Adrenal gland (tissue), 5 donors: ENCODE measurements at regions not wholly inside any gene's neighbourhood (a gene's known extent, or its start where the extent isn't known, plus 50 kb on each side); places are given as distances from the start of the nearest gene placed in this dataset.

ENCODE experiments used
- CTCF ChIP-seq, 6 experiments: fragments of 450-650 bp in 4 of 6; fragments of 200-600 bp in 2 of 6; sonication (generic) in 1 of 6; IDR thresholded peaks; 1 replicate in 5 of 6; 2 replicates in 1 of 6; pipeline versions ENCODE4 v1.5.1 to v1.8.0; 2016 to 2021; ENCODE audit warnings: antibody characterized with exemption in 6 of 6, mild to moderate bottlenecking in 2 of 6, moderate library complexity in 1 of 6
- POLR2A ChIP-seq, 2 donors: fragments of 450-650 bp; IDR thresholded peaks; one replicate each; pipeline ENCODE4 v1.6.1; 2017; ENCODE audit warnings: antibody characterized with exemption in 2 of 2, mild to moderate bottlenecking in 2 of 2, moderate library complexity in 1 of 2
- donor health status: DM: no; HTN: no; CAD: no.

- TF ChIP-seq CTCF (IDR thresholded peaks at IDR 0.05) (no peak), POLR2A (IDR thresholded peaks at IDR 0.05) (no peak)
These were observed 272.8 kb downstream of the GAS1 start for GRCh38 chr9:86674487-86674886.
